Spleen (tissue), 11 donors: ENCODE measurements at regions not wholly inside any gene's neighbourhood (a gene's known extent, or its start where the extent isn't known, plus 50 kb on each side); places are given as distances from the start of the nearest gene placed in this dataset.

Experiments
- DNase-seq: peaks from one replicate; pipeline ENCODE4 v3.0.0-alpha.2; 2020
- H3K27ac ChIP-seq, 8 donors: fragments of 200-600 bp; sonication (generic) in 7 of 8; 1 replicate in 4 of 8; 2 replicates in 4 of 8; pipeline versions ENCODE4 v1.5.0 to v1.8.0; 2016 to 2021; ENCODE audit warnings: inconsistent platforms in 4 of 8, mild to moderate bottlenecking in 4 of 8, moderate library complexity in 1 of 8
- H3K27me3 ChIP-seq, 7 donors: fragments of 200-600 bp; sonication (generic) in 6 of 7; replicated peaks in 1 of 7; 1 replicate in 4 of 7; 2 replicates in 3 of 7; pipeline versions ENCODE4 v1.5.0 to v1.8.0; 2016 to 2021; ENCODE audit warnings: inconsistent platforms in 3 of 7, mild to moderate bottlenecking in 1 of 7
- H3K36me3 ChIP-seq, 6 donors: fragments of 200-600 bp; sonication (generic) in 5 of 6; 1 replicate in 4 of 6; 2 replicates in 2 of 6; pipeline versions ENCODE4 v1.5.0 to v1.8.0; 2016 to 2021; ENCODE audit warnings: inconsistent platforms in 2 of 6
- H3K4me1 ChIP-seq, 6 donors: fragments of 200-600 bp; sonication (generic) in 5 of 6; 1 replicate in 3 of 6; 2 replicates in 3 of 6; pipeline versions ENCODE4 v1.5.0 to v1.8.0; 2016 to 2021; ENCODE audit warnings: inconsistent platforms in 3 of 6
- H3K4me3 ChIP-seq, 8 donors: fragments of 200-600 bp; sonication (generic) in 7 of 8; 1 replicate in 4 of 8; 2 replicates in 4 of 8; pipeline versions ENCODE4 v1.5.0 to v1.8.0; 2016 to 2021; ENCODE audit warnings: inconsistent platforms in 4 of 8, mild to moderate bottlenecking in 4 of 8, moderate library complexity in 2 of 8
- H3K9me3 ChIP-seq, 8 donors: fragments of 200-600 bp; sonication (generic) in 7 of 8; 1 replicate in 4 of 8; 2 replicates in 4 of 8; pipeline versions ENCODE4 v1.5.0 to v1.8.0; 2016 to 2021; ENCODE audit warnings: inconsistent platforms in 4 of 8
- POLR2A ChIP-seq, 3 donors: fragments of 450-650 bp; IDR thresholded peaks; one replicate each; pipeline ENCODE4 v1.5.1; 2017; ENCODE audit warnings: antibody characterized with exemption in 3 of 3, mild to moderate bottlenecking in 1 of 3
- POLR2AphosphoS5 ChIP-seq, 3 donors: sonication (generic); formaldehyde crosslinking; IDR thresholded peaks; one replicate each; pipeline ENCODE4 v1.5.1; 2017; ENCODE audit warnings: antibody characterized with exemption in 3 of 3
- WGBS, 5 donors: extraction: QIAGEN DNeasy Blood & Tissue Kit in 3 of 5; methylation state at CpG; one replicate each; pipeline versions ENCODE4 v1.1.5 to v1.1.7; 2013 to 2018; 5-methylcytosine and 5-hydroxymethylcytosine counted together
- intact Hi-C: fragments of 100-400 bp; cut with DNase I; formaldehyde crosslinking; loops from one replicate; pipeline ENCODE4 v1.15.0; 2023; ENCODE audit warnings: low total_unique reads
- TF ChIP-seq, protein P1 (sequence below), 11 experiments: fragments of 200-600 bp in 7 of 11; fragments of 450-650 bp in 4 of 11; sonication (generic) in 4 of 11; IDR thresholded peaks in 8 of 11; conservative IDR thresholded peaks in 3 of 11; 1 replicate in 7 of 11; 2 replicates in 4 of 11; pipeline versions ENCODE4 v1.4.0 to v1.8.0; 2016 to 2021; ENCODE audit warnings: antibody characterized with exemption in 11 of 11, inconsistent platforms in 4 of 11, mild to moderate bottlenecking in 1 of 11
- donor health status: healthy with polysubstance abuse.
- donor health status: DM: no; HTN: no; CAD: no; lungs with moderate emphysema.
- donor health status: DM: no; HTN: no; CAD: no.
- donor health status: Bipolar disorder and iron deficiency.
- donor health status: healthy.
- donor health status: DM: no; HTN: no; CAD: no.
- donor health status: DM: yes; HTN: yes; CAD: no.

GRCh38 chr5:31075981-31076380 lies 117.5 kb upstream of the CDH6 start:
- TF ChIP-seq POLR2AphosphoS5 (IDR thresholded peaks at IDR 0.05) (no peak), POLR2A (IDR thresholded peaks at IDR 0.05) (no peak)
- TF ChIP-seq, protein P1, sequence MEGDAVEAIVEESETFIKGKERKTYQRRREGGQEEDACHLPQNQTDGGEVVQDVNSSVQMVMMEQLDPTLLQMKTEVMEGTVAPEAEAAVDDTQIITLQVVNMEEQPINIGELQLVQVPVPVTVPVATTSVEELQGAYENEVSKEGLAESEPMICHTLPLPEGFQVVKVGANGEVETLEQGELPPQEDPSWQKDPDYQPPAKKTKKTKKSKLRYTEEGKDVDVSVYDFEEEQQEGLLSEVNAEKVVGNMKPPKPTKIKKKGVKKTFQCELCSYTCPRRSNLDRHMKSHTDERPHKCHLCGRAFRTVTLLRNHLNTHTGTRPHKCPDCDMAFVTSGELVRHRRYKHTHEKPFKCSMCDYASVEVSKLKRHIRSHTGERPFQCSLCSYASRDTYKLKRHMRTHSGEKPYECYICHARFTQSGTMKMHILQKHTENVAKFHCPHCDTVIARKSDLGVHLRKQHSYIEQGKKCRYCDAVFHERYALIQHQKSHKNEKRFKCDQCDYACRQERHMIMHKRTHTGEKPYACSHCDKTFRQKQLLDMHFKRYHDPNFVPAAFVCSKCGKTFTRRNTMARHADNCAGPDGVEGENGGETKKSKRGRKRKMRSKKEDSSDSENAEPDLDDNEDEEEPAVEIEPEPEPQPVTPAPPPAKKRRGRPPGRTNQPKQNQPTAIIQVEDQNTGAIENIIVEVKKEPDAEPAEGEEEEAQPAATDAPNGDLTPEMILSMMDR (IDR thresholded peaks at IDR 0.05 in 8 of 11, conservative IDR thresholded peaks at IDR 0.05 in 3 of 11) = no peak
- intact Hi-C loops = no loop called here
- no peak overlapping the region for H3K4me3 ChIP-seq
- H3K27ac ChIP-seq = no peak overlapping the region
- peaks cover 0 to 20% (median 0%) of the 10 kb centered on the region in 8 donors for H3K9me3 ChIP-seq
- H3K4me1 ChIP-seq = no peaks in the 10 kb centered on the region
- H3K27me3 ChIP-seq = no peaks in the 10 kb centered on the region
- no peak for DNase-seq
- H3K36me3 ChIP-seq = no peaks in the 10 kb centered on the region
- WGBS, 5 donors = 66 to 82% (median 71%) methylated on average over 6 of the region's 6 CpGs

DNA sequence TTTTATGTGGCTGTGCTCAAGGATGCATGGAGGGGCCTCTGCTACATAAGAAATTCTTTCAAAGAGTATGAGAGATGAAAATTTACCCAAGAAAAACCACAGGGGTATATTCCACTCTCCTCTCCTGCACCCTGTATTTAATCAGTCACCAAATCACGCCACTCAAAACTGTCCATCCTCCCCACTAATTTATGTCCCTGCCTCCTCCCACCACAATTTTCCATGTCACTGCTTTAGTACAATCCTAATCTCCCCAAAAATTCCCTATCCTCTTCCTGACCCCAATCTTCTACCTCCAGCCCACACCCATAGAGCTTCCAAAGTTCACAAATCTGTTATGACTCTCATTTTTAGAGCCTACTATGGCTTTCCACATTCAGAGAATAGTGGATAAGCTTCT lies 125.2 kb upstream of the CDH6 start:
- WGBS, 5 donors = 67 to 86% (median 72%) methylated on average over 1 of the region's 1 CpG
- Histone ChIP-seq H3K27ac (no peak overlapping the region), H3K4me1 (no peaks in the 10 kb centered on the region), H3K27me3 (no peaks in the 10 kb centered on the region), H3K4me3 (no peak overlapping the region), H3K36me3 (no peaks in the 10 kb centered on the region), H3K9me3 (no peaks in the 10 kb centered on the region)
- no peak for DNase-seq
- TF ChIP-seq POLR2AphosphoS5 (IDR thresholded peaks at IDR 0.05) (no peak), POLR2A (IDR thresholded peaks at IDR 0.05) (no peak)
- TF ChIP-seq, protein P1 (IDR thresholded peaks at IDR 0.05 in 8 of 11, conservative IDR thresholded peaks at IDR 0.05 in 3 of 11) = no peak
- intact Hi-C loops = no loop called here

- no peak for DNase-seq
- WGBS, 5 donors = 66 to 87% (median 72%) methylated on average over 5 of the region's 5 CpGs
- TF ChIP-seq, protein P1 (IDR thresholded peaks at IDR 0.05 in 8 of 11, conservative IDR thresholded peaks at IDR 0.05 in 3 of 11) = no peak
- no peak for TF ChIP-seq POLR2AphosphoS5 (IDR thresholded peaks at IDR 0.05)
- no peak for TF ChIP-seq POLR2A (IDR thresholded peaks at IDR 0.05)
- Histone ChIP-seq H3K4me3 (no peak overlapping the region), H3K27me3 (no peaks in the 10 kb centered on the region), H3K36me3 (no peaks in the 10 kb centered on the region), H3K9me3 (no peaks in the 10 kb centered on the region), H3K27ac (no peak overlapping the region), H3K4me1 (no peaks in the 10 kb centered on the region)
- intact Hi-C loops = no loop called here
These were observed 126.7 kb upstream of the CDH6 start for GRCh38 chr5:31066655-31067328.

- H3K9me3 ChIP-seq = no peaks in the 10 kb centered on the region
- TF ChIP-seq POLR2A (IDR thresholded peaks at IDR 0.05) = no peak
- TF ChIP-seq, protein P1 (IDR thresholded peaks at IDR 0.05 in 8 of 11, conservative IDR thresholded peaks at IDR 0.05 in 3 of 11) = no peak
- DNase-seq = no peak
- H3K4me1 ChIP-seq = no peaks in the 10 kb centered on the region
- H3K36me3 ChIP-seq = no peaks in the 10 kb centered on the region
- no peak overlapping the region for H3K4me3 ChIP-seq
- no peaks in the 10 kb centered on the region for H3K27me3 ChIP-seq
- 71 to 81% (median 77%) methylated on average over 3 of the region's 3 CpGs for WGBS, 5 donors
- no peak overlapping the region for H3K27ac ChIP-seq
- intact Hi-C loops = no loop called here
These were observed 129.3 kb upstream of the CDH6 start for GRCh38 chr5:31064215-31064614.
